ENCODE measurements at regions not wholly inside any gene's neighbourhood (a gene's known extent, or its start where the extent isn't known, plus 50 kb on each side); places are given as distances from the start of the nearest gene placed in this dataset.

GRCh38 chr5:171596391-171596878 is 177.0 kb downstream of the FGF18 start:
- FAIRE-seq (no peak), DNase-seq (ENCODE audit: low read depth) (peak; percentile 82)
- no peaks in the 10 kb centered on the region for H3K27me3 ChIP-seq (ENCODE audit: control insufficient read depth, insufficient read depth, low read length)
- no peak for TF ChIP-seq CTCF (IDR thresholded peaks at IDR 0.05; ENCODE audit: insufficient read depth, low read length, severe bottlenecking)
- no peaks in the 10 kb centered on the region for H3K36me3 ChIP-seq (ENCODE audit: control insufficient read depth, insufficient read depth, low read length)
- H3K4me3 ChIP-seq (ENCODE audit: low read depth, low read length), result no peak overlapping the region

- DNase-seq (ENCODE audit: low read depth) (no peak), FAIRE-seq (no peak)
- TF ChIP-seq CTCF (IDR thresholded peaks at IDR 0.05; ENCODE audit: insufficient read depth, low read length, severe bottlenecking), result no peak
- H3K36me3 ChIP-seq (ENCODE audit: control insufficient read depth, insufficient read depth, low read length), result no peaks in the 10 kb centered on the region
- H3K27me3 ChIP-seq (ENCODE audit: control insufficient read depth, insufficient read depth, low read length), result no peaks in the 10 kb centered on the region
- no peak overlapping the region for H3K4me3 ChIP-seq (ENCODE audit: low read depth, low read length)
Observed at GRCh38 chr5:171597946-171598640, 178.6 kb downstream of the FGF18 start.

- Histone ChIP-seq H3K4me3 (ENCODE audit: low read depth, low read length) (no peak overlapping the region), H3K27me3 (ENCODE audit: control insufficient read depth, insufficient read depth, low read length) (no peaks in the 10 kb centered on the region), H3K36me3 (ENCODE audit: control insufficient read depth, insufficient read depth, low read length) (no peaks in the 10 kb centered on the region)
- no peak for TF ChIP-seq CTCF (IDR thresholded peaks at IDR 0.05; ENCODE audit: insufficient read depth, low read length, severe bottlenecking)
- FAIRE-seq (no peak), DNase-seq (ENCODE audit: low read depth) (no peak)
Observed at GRCh38 chr5:171598641-171599152, 179.2 kb downstream of the FGF18 start.

GRCh38 chr5:171599411-171599810 is 180.0 kb downstream of the FGF18 start:
- Histone ChIP-seq H3K36me3 (ENCODE audit: control insufficient read depth, insufficient read depth, low read length) (no peaks in the 10 kb centered on the region), H3K27me3 (ENCODE audit: control insufficient read depth, insufficient read depth, low read length) (no peaks in the 10 kb centered on the region), H3K4me3 (ENCODE audit: low read depth, low read length) (no peak overlapping the region)
- TF ChIP-seq CTCF (IDR thresholded peaks at IDR 0.05; ENCODE audit: insufficient read depth, low read length, severe bottlenecking), result no peak
- DNase-seq (ENCODE audit: low read depth), result no peak
- peak; percentile 13 for FAIRE-seq

- FAIRE-seq (no peak), DNase-seq (ENCODE audit: low read depth) (no peak)
- no peak for TF ChIP-seq CTCF (IDR thresholded peaks at IDR 0.05; ENCODE audit: insufficient read depth, low read length, severe bottlenecking)
- Histone ChIP-seq H3K27me3 (ENCODE audit: control insufficient read depth, insufficient read depth, low read length) (no peaks in the 10 kb centered on the region), H3K36me3 (ENCODE audit: control insufficient read depth, insufficient read depth, low read length) (no peaks in the 10 kb centered on the region), H3K4me3 (ENCODE audit: low read depth, low read length) (no peak overlapping the region)
Observed at GRCh38 chr5:171599957-171600612, 180.6 kb downstream of the FGF18 start.

Measured in bronchial epithelial cell (primary cell).